ENCODE measurements at regions not wholly inside any gene's neighbourhood (a gene's known extent, or its start where the extent isn't known, plus 50 kb on each side); places are given as distances from the start of the nearest gene placed in this dataset.

DNA sequence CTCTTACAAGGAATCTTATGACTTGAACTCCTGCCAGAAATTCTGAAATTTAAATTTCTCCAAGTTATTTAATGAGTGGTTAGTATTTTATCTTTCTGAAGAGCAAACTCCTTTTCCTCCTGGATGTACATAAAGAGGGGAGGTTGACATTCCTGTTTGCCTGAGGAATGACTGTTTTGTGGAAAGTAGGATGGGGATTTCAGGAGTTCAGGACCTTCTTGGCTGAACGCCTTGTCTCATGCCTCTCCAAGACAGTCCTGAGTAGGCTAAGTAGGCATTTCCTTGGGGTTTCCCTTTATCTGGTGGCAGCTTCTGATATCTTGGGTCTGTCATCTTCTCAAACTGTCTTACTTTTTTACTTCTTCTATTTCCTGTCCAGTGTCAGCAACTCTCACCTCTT, 356.6 kb downstream of the TDRD3 start:
- H3K4me3 ChIP-seq (ENCODE audit: low read depth, poor library complexity, severe bottlenecking), result no peak overlapping the region
- WGBS, 2 donors, result 86 to 88% methylated on average over 1 of the region's 1 CpG
- TF ChIP-seq CTCF (IDR thresholded peaks at IDR 0.05), result no peak
- intact Hi-C loops (cut with DNase I; ENCODE audit: low total_unique reads), result no loop called here
- no peak for DNase-seq (ENCODE audit: low spot score in 2 of 2)

GRCh38 chr13:60745343-60745742, 348.3 kb downstream of the TDRD3 start:
- TF ChIP-seq POLR2A (IDR thresholded peaks at IDR 0.05) (no peak), CTCF (IDR thresholded peaks at IDR 0.05) (no peak)
- H3K4me3 ChIP-seq (ENCODE audit: low read depth, poor library complexity, severe bottlenecking), result no peak overlapping the region
- no peak for DNase-seq (ENCODE audit: low spot score in 2 of 2)
- intact Hi-C loops (cut with DNase I; ENCODE audit: low total_unique reads), result no loop called here
- 69 to 72% methylated on average over 3 of the region's 3 CpGs for WGBS, 2 donors

- TF ChIP-seq POLR2A (IDR thresholded peaks at IDR 0.05) (no peak), CTCF (IDR thresholded peaks at IDR 0.05) (no peak)
- DNase-seq (ENCODE audit: low spot score in 2 of 2), result no peak
- intact Hi-C loops (cut with DNase I; ENCODE audit: low total_unique reads), result no loop called here
- no peak overlapping the region for H3K4me3 ChIP-seq (ENCODE audit: low read depth, poor library complexity, severe bottlenecking)
These were observed 336.9 kb downstream of the TDRD3 start for GRCh38 chr13:60733933-60734332.

GRCh38 chr13:60727140-60727539, 330.1 kb downstream of the TDRD3 start:
- WGBS, 2 donors, result 31 to 89% methylated on average over 2 of the region's 2 CpGs
- intact Hi-C loops (cut with DNase I; ENCODE audit: low total_unique reads), result no loop called here
- TF ChIP-seq POLR2A (IDR thresholded peaks at IDR 0.05) (no peak), CTCF (IDR thresholded peaks at IDR 0.05) (no peak)
- H3K4me3 ChIP-seq (ENCODE audit: low read depth, poor library complexity, severe bottlenecking), result no peak overlapping the region
- DNase-seq (ENCODE audit: low spot score in 2 of 2), result no peak

DNA sequence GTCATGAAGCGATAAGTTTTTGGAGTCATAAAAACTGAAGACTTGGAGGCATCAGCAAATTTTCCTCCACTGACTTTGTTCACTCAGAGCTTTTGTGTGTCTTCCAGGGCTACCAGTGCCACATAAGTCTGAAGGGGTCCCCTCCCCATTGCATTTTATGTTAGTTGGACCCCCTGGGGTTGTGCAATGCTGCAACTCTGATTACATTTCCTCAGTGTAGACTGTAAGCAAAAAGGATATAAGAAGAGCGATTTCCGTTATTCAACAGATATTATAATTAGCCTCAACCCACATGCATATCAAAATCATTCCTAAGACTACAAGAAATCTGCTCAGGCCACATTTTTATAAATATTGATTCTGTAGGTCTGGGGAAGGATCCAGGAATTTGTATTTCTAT, 324.0 kb downstream of the TDRD3 start:
- TF ChIP-seq POLR2A (IDR thresholded peaks at IDR 0.05) (no peak), CTCF (IDR thresholded peaks at IDR 0.05) (no peak)

GRCh38 chr13:60720590-60720989, 323.6 kb downstream of the TDRD3 start:
- intact Hi-C loops (cut with DNase I; ENCODE audit: low total_unique reads), result no loop called here
- WGBS, 2 donors, result 98 to 99% methylated on average over 3 of the region's 3 CpGs
- TF ChIP-seq CTCF (IDR thresholded peaks at IDR 0.05), result no peak
- TF ChIP-seq POLR2A (IDR thresholded peaks at IDR 0.05), result no peak
- DNase-seq (ENCODE audit: low spot score in 2 of 2), result no peak
- H3K4me3 ChIP-seq (ENCODE audit: low read depth, poor library complexity, severe bottlenecking), result no peak overlapping the region

More for the DNA sequence above, 324.0 kb downstream of the TDRD3 start:
- intact Hi-C loops (cut with DNase I; ENCODE audit: low total_unique reads), result no loop called here
- DNase-seq (ENCODE audit: low spot score in 2 of 2), result no peak
- 91 to 95% methylated on average over 3 of the region's 3 CpGs for WGBS, 2 donors
- H3K4me3 ChIP-seq (ENCODE audit: low read depth, poor library complexity, severe bottlenecking), result no peak overlapping the region
